ENCODE measurements at regions not wholly inside any gene's neighbourhood (a gene's known extent, or its start where the extent isn't known, plus 50 kb on each side); places are given as distances from the start of the nearest gene placed in this dataset.

GRCh38 chr20:63128956-63129355, 87.0 kb downstream of the YTHDF1 start:
- no peak for DNase-seq (ENCODE audit: low read depth, low spot score)
- no peak overlapping the region for H3K27ac ChIP-seq

GRCh38 chr20:63128367-63128766, 87.6 kb downstream of the YTHDF1 start:
- DNase-seq (ENCODE audit: low read depth, low spot score), result no peak
- no peak overlapping the region for H3K27ac ChIP-seq

DNA sequence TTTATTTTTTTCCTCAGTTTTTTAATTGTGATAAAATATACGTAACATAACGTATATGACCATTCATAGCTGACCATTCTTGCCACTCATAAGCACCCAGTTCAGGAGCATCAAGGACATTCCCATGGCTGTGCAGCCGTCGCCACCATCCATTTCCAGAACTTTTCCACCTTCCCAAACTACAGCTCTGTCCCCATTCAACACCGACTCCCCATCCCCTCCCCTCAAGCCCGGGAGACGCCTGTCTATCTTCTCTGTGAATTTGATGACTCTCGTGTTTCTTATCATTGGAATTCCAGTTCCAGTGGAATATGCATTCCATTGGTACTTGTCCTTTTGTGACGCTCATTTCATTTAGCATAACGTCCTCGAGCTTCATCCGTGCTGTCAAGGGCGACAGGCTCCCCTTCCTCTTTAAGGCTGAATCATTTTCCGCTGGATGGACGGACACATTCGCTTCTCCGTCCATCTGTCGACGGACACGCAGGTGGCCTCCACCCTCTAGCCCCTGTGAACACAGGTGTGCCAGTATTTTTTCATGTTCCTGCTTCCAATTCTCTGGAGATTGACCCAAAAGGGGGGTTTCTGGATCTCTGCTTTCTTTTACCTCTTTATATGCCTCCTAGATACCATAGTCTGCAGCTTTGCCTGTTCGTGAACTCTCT, 88.1 kb downstream of the YTHDF1 start:
- no peak for DNase-seq (ENCODE audit: low read depth, low spot score)
- H3K27ac ChIP-seq, result no peak overlapping the region

- no peak overlapping the region for H3K27ac ChIP-seq
- no peak for DNase-seq (ENCODE audit: low read depth, low spot score)
Measured at GRCh38 chr20:63126876-63127699, 88.8 kb downstream of the YTHDF1 start.

DNA sequence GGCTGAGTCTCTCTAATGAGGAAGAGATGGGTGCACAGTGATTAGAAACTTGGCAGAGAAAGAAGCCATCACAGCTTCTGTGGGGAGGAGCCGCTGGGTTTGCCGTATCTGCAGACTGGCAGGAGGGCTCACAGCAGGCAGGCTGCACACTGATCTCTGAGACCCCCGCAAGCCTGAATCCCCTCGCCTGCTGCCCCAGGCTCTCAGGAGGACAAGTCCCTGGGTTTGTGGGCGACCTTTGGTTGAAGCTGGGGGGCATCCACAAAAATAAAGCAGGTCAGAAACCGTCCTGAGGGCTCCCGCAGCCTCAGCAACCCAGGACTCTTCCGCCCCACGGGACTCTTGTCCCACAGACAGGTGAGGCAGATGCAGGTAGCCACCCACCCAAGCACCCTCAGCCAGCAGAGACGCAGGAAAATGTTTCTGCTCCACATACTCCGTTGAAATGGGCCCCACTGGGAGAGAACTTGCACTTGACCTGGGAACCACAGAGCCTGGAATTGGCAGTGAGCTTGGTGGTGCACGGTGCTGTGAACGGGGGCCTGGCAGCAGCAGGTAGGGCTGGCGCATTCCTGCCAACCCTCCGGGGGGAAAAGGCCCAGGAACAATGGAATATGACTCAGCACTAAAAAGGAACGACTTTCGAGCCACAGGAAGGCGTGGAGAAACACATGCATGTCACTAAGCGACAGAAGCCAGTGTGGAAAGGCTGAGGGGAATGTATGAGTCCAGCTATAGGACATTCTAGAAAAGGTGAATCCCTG, 89.9 kb downstream of the YTHDF1 start:
- H3K27ac ChIP-seq, result no peak overlapping the region
- DNase-seq (ENCODE audit: low read depth, low spot score), result no peak

- DNase-seq (ENCODE audit: low read depth, low spot score), result no peak
Measured at GRCh38 chr20:63125581-63125837, 90.4 kb downstream of the YTHDF1 start.

GRCh38 chr20:63124782-63125580, 91.0 kb downstream of the YTHDF1 start:
- no peak for DNase-seq (ENCODE audit: low read depth, low spot score)
- H3K27ac ChIP-seq, result no peak overlapping the region

More at GRCh38 chr20:63125581-63125837, 90.4 kb downstream of the YTHDF1 start:
- H3K27ac ChIP-seq, result no peak overlapping the region

GRCh38 chr20:63124092-63124781, 91.7 kb downstream of the YTHDF1 start:
- H3K27ac ChIP-seq, result no peak overlapping the region
- DNase-seq (ENCODE audit: low read depth, low spot score), result no peak

- DNase-seq (ENCODE audit: low read depth, low spot score), result no peak
Measured at GRCh38 chr20:63123331-63123741, 92.6 kb downstream of the YTHDF1 start.

GRCh38 chr20:63122626-63123025, 93.3 kb downstream of the YTHDF1 start:
- no peak for DNase-seq (ENCODE audit: low read depth, low spot score)

More at GRCh38 chr20:63123331-63123741, 92.6 kb downstream of the YTHDF1 start:
- H3K27ac ChIP-seq, result no peak overlapping the region

DNA sequence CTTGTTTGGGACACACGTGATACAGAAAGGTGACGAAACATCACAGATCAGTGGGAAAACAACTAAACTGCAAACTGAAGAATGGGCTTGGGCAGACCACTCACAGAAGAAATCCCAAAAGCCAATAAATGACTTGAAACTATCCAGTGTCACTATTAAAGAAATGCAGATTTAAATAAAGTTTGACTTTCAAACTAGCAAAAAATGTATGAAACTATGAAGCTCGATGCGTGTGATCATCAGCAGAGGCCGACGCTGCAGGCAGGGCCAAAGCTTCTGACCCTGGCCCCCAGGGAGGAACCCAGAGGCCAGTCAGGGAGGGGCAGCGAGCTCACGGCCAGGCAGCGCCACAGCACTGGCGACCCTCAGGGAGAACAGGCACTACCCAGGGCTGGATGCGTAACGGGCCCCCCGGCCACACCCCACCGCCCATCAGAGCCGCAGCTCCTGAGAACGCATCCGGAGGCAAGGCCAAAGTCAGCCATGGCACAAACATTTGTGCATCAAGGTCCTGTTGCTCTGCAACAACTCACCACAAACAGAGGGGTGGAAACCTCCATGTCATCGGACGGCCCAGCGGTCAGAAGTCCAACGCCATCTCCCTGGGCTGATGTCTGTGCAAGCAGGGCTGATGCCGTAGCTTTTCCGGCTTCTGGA, 94.1 kb downstream of the YTHDF1 start:
- DNase-seq (ENCODE audit: low read depth, low spot score), result no peak
- H3K27ac ChIP-seq, result no peak overlapping the region

More at GRCh38 chr20:63122626-63123025, 93.3 kb downstream of the YTHDF1 start:
- no peak overlapping the region for H3K27ac ChIP-seq

DNA sequence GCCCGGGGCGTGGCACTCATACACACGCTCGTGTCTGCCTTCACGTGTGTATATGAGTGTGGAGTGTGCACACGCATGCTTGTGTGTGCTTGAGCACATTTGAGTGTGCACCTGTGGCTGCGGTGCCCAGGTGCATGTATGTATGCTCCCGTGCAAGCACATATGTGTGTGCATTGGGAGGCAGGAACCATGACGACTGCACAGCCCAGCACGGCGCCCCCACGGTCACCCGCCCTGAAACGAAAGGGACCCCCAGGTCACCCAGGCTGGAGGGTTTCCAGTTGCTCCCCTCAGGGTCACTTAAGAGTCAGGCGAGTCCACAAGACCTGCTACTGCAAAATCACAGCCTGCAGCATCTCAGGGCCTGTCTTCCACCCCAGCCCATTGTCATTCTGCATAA, 94.7 kb downstream of the YTHDF1 start:
- no peak overlapping the region for H3K27ac ChIP-seq
- DNase-seq (ENCODE audit: low read depth, low spot score), result no peak

- no peak for DNase-seq (ENCODE audit: low read depth, low spot score)
- H3K27ac ChIP-seq, result no peak overlapping the region
Measured at GRCh38 chr20:63120808-63121090, 95.2 kb downstream of the YTHDF1 start.

DNA sequence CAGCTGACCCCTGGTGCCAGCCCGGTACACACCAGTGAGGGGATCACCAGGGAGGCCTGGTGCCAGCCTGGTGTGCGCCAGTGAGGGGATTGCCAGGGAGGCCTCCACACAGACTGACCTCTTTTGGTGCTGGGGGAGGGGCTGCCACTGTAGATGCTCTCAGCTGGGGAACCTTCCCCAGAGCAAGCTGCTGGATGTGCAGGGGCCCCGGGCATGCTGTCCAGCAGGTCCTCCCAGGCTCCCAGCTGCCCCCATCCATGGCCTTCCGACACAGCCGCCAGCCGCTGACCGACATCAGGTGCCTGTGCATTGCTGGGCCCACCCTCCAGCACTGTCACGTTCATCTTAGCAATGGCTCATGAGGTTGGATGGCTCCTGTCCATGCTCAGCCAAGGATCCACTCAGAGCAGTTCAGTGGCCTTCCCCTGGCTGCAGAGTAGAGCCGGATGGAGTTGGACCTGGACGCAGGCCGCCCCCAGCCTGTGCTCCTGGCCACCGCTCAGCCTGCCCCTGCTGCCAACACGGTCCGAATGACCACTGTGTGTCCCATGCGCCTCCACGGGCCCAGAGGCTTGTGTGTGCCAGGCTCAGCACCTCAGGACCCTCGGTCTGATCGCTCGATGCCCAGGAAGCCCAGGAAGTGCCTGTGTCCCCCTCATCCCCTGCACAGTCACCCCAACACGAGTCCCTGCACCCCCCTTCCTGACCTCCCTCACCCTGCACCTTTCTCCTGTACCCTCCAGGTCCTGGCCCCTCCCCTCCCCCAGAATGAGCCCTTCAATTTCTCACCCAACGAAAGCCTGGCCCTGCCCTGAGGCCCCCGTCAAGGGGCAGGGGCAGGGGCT, 95.7 kb downstream of the YTHDF1 start:
- no peak for DNase-seq (ENCODE audit: low read depth, low spot score)
- H3K27ac ChIP-seq, result no peak overlapping the region

GRCh38 chr20:63119121-63119962, 96.6 kb downstream of the YTHDF1 start:
- no peak overlapping the region for H3K27ac ChIP-seq
- DNase-seq (ENCODE audit: low read depth, low spot score), result no peak

DNA sequence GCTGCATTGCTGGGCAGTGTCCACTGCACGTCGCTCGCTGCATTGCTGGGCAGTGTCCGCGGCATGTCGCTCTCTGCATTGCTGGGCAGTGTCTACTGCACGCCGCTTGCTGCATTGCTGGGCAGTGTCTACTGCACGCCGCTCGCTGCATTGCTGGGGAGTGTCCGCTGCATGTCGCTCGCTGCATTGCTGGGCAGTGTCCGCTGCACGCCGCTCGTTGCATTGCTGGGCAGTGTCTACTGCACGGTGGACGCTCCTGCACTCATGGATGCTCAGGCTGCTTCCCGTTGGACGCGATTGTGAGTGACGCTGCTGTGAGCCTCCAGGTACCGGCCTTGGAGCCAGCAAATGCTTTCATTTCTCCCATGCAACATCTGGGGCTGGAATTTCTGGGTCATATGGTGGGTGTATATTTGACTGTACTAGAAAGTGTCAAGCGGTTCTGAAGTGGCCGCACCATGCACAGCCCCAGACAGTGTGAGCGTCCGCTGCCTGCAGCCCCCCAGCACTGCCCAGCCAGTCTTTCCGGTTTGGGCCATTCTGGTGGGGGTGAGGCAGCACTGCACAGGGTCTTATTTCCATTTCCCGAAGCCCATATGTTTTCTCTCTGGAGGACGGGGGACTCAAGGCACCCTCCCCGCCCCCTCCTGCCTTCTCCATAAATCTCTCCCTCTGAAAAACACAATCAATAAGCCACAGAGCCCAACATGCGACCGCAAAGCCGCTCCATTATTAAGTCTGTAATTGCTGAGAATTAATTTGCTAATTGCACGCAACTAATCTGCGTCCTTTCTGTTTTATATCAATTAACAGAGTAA, 97.4 kb downstream of the YTHDF1 start:
- DNase-seq (ENCODE audit: low read depth, low spot score), result no peak
- no peak overlapping the region for H3K27ac ChIP-seq
